HEK293 (cell line): ENCODE measurements at regions not wholly inside any gene's neighbourhood (a gene's known extent, or its start where the extent isn't known, plus 50 kb on each side); places are given as distances from the start of the nearest gene placed in this dataset.

Experiments
- CTCF ChIP-seq: fragments of 450-650 bp; formaldehyde crosslinking; IDR thresholded peaks from 2 replicates; pipeline ENCODE4 v1.5.1; 2016; ENCODE audit warnings: missing biosample characterization, missing genetic modification characterization
- KLF17 ChIP-seq: fragments of 450-650 bp; formaldehyde crosslinking; IDR thresholded peaks from 2 replicates; pipeline ENCODE4 v1.5.1; 2016; ENCODE audit warnings: missing biosample characterization, missing genetic modification characterization
- ZBTB1 ChIP-seq: fragments of 450-650 bp; formaldehyde crosslinking; IDR thresholded peaks from 2 replicates; pipeline ENCODE4 v1.5.1; 2016; ENCODE audit warnings: missing biosample characterization, missing genetic modification characterization
- ZNF248 ChIP-seq: fragments of 450-650 bp; formaldehyde crosslinking; IDR thresholded peaks from 2 replicates; pipeline ENCODE4 v1.5.1; 2017; ENCODE audit warnings: missing biosample characterization, missing genetic modification characterization

GRCh38 chr12:20188930-20189653 is 179.2 kb upstream of the PDE3A start:
- TF ChIP-seq KLF17 (tag by site-specific recombination) (no peak), ZNF248 (tag by site-specific recombination) (no peak), ZBTB1 (tag by site-specific recombination) (no peak), CTCF (tag by site-specific recombination) (no peak)
